HEK293T (cell line): ENCODE measurements at regions not wholly inside any gene's neighbourhood (a gene's known extent, or its start where the extent isn't known, plus 50 kb on each side); places are given as distances from the start of the nearest gene placed in this dataset.

ENCODE experiments used
- BHLHE40 ChIP-seq: fragments of 450-650 bp; IDR thresholded peaks from 2 replicates; pipeline ENCODE4 v1.6.1; 2016; ENCODE audit warnings: mild to moderate bottlenecking, moderate library complexity, borderline replicate concordance
- CTBP1 ChIP-seq: fragments of 450-650 bp; IDR thresholded peaks from 2 replicates; pipeline ENCODE4 v1.6.1; 2016; ENCODE audit warnings: borderline replicate concordance
- ELF4 ChIP-seq: fragments of 450-650 bp; IDR thresholded peaks from 2 replicates; pipeline ENCODE4 v1.6.1; 2017; ENCODE audit warnings: antibody characterized with exemption
- FOXA1 ChIP-seq: fragments of 450-650 bp; IDR thresholded peaks from 2 replicates; pipeline ENCODE4 v1.6.1; 2016; ENCODE audit warnings: mild to moderate bottlenecking
- FOXK2 ChIP-seq: fragments of 450-650 bp; IDR thresholded peaks from 2 replicates; pipeline ENCODE4 v1.6.1; 2016; ENCODE audit warnings: mild to moderate bottlenecking
- FOXM1 ChIP-seq: fragments of 450-650 bp; IDR thresholded peaks from 2 replicates; pipeline ENCODE4 v1.6.1; 2017; ENCODE audit warnings: mild to moderate bottlenecking, borderline replicate concordance
- L3MBTL2 ChIP-seq: fragments of 450-650 bp; conservative IDR thresholded peaks from 2 replicates; pipeline ENCODE4 v1.6.1; 2016; ENCODE audit warnings: mild to moderate bottlenecking
- SP1 ChIP-seq: fragments of 450-650 bp; IDR thresholded peaks from 2 replicates; pipeline ENCODE4 v1.6.1; 2017
- TARDBP ChIP-seq: fragments of 450-650 bp; IDR thresholded peaks from 2 replicates; pipeline ENCODE4 v1.6.1; 2016
- ZNF384 ChIP-seq: fragments of 450-650 bp; IDR thresholded peaks from 2 replicates; pipeline ENCODE4 v1.6.1; 2016

GRCh38 chr7:26046150-26046549, 105.8 kb upstream of the NFE2L3 start:
- no peak for TF ChIP-seq BHLHE40
- no peak for TF ChIP-seq ZNF384
- no peak for TF ChIP-seq FOXM1
- no peak for TF ChIP-seq SP1
- TF ChIP-seq ELF4: no peak
- no peak for TF ChIP-seq FOXK2
- TF ChIP-seq FOXA1: no peak
- TF ChIP-seq CTBP1: no peak
- no peak for TF ChIP-seq TARDBP
- no peak for TF ChIP-seq L3MBTL2
